ENCODE measurements at regions not wholly inside any gene's neighbourhood (a gene's known extent, or its start where the extent isn't known, plus 50 kb on each side); places are given as distances from the start of the nearest gene placed in this dataset.
"Not testable (repeated sequence)": the region's sequence is repeated elsewhere in the genome, so short reads cannot be mapped to it uniquely, and the experiment has no call there.

DNA sequence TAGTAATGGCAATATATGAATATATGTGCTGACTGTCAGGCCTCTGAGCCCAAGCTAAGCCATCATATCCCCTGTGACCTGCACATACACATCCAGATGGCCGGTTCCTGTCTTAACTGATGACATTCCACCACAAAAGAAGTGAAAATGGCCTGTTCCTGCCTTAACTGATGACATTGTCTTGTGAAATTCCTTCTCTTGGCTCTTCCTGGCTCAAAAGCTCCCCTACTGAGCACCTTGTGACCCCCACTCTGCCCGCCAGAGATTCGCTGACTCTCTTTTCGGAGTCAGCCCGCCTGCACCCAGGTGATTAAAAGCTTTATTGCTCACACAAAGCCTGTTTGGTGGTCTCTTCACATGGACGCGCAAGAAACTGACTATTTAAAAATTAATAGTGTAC, 570.6 kb upstream of the PCDH7 start:
- TF ChIP-seq, protein P1, sequence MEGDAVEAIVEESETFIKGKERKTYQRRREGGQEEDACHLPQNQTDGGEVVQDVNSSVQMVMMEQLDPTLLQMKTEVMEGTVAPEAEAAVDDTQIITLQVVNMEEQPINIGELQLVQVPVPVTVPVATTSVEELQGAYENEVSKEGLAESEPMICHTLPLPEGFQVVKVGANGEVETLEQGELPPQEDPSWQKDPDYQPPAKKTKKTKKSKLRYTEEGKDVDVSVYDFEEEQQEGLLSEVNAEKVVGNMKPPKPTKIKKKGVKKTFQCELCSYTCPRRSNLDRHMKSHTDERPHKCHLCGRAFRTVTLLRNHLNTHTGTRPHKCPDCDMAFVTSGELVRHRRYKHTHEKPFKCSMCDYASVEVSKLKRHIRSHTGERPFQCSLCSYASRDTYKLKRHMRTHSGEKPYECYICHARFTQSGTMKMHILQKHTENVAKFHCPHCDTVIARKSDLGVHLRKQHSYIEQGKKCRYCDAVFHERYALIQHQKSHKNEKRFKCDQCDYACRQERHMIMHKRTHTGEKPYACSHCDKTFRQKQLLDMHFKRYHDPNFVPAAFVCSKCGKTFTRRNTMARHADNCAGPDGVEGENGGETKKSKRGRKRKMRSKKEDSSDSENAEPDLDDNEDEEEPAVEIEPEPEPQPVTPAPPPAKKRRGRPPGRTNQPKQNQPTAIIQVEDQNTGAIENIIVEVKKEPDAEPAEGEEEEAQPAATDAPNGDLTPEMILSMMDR (IDR thresholded peaks at IDR 0.05) = not testable (repeated sequence)
- not testable (repeated sequence) for TF ChIP-seq EZH2 (IDR thresholded peaks at IDR 0.05; ENCODE audit: borderline replicate concordance, insufficient read depth, low read depth, low read length, poor library complexity, severe bottlenecking)

Data from B cell (primary cell).